Muscle layer of colon (tissue), 2 donors: ENCODE measurements at regions not wholly inside any gene's neighbourhood (a gene's known extent, or its start where the extent isn't known, plus 50 kb on each side); places are given as distances from the start of the nearest gene placed in this dataset.
"Not testable (repeated sequence)": the region's sequence is repeated elsewhere in the genome, so short reads cannot be mapped to it uniquely, and the experiment has no call there.

Experiments
- H3K27ac ChIP-seq: one replicate; pipeline ENCODE4 v1.7.0; 2013; ENCODE audit warnings: low read depth, mild to moderate bottlenecking, low read length, moderate library complexity
- H3K27me3 ChIP-seq, 2 donors: one replicate each; pipeline ENCODE4 v1.7.0; 2013; ENCODE audit warnings: low read length in 2 of 2, mild to moderate bottlenecking in 2 of 2; ENCODE audit not compliant: insufficient read depth in 2 of 2, control insufficient read depth in 1 of 2
- H3K36me3 ChIP-seq: one replicate; pipeline ENCODE4 v1.7.0; 2013; ENCODE audit warnings: mild to moderate bottlenecking, low read length; ENCODE audit not compliant: insufficient read depth
- H3K4me1 ChIP-seq: one replicate; pipeline ENCODE4 v1.7.0; 2013; ENCODE audit warnings: mild to moderate bottlenecking, low read length; ENCODE audit not compliant: insufficient read depth
- H3K4me3 ChIP-seq, 2 donors: one replicate each; pipeline ENCODE4 v1.7.0; 2013; ENCODE audit warnings: low read length in 2 of 2, low read depth in 1 of 2, mild to moderate bottlenecking in 1 of 2, moderate library complexity in 1 of 2
- H3K9ac ChIP-seq: one replicate; pipeline ENCODE4 v1.7.0; 2013; ENCODE audit warnings: low read length
- H3K9me3 ChIP-seq: one replicate; pipeline ENCODE4 v1.7.0; 2013; ENCODE audit warnings: mild to moderate bottlenecking, low read length
- donor health status: abdominal sarcoma.
- donor health status: Adenocarcinoma of cecum.

- H3K27me3 ChIP-seq, H3K36me3 ChIP-seq, H3K4me1 ChIP-seq, H3K9me3 ChIP-seq, H3K9ac ChIP-seq, H3K27ac ChIP-seq: not testable (repeated sequence)
- peak overlapping the region in 1 of 2 donors; percentile 55 for H3K4me3 ChIP-seq
Observed at GRCh38 chr14:53216955-53217315, 63.8 kb upstream of the DDHD1 start.

- H3K4me1 ChIP-seq, H3K9me3 ChIP-seq, H3K36me3 ChIP-seq, H3K27ac ChIP-seq, H3K4me3 ChIP-seq, H3K9ac ChIP-seq, H3K27me3 ChIP-seq: not testable (repeated sequence)
Observed at GRCh38 chr14:53216478-53216877, 63.4 kb upstream of the DDHD1 start.

GRCh38 chr14:53215101-53215500, 62.0 kb upstream of the DDHD1 start:
- no peaks in the 10 kb centered on the region for H3K9me3 ChIP-seq
- no peak overlapping the region for H3K27ac ChIP-seq
- H3K4me1 ChIP-seq, result no peaks in the 10 kb centered on the region
- no peaks in the 10 kb centered on the region for H3K27me3 ChIP-seq
- H3K4me3 ChIP-seq, result no peak overlapping the region
- no peaks in the 10 kb centered on the region for H3K36me3 ChIP-seq
- H3K9ac ChIP-seq, result no peak overlapping the region

GRCh38 chr14:53214384-53214783, 61.3 kb upstream of the DDHD1 start:
- Histone ChIP-seq H3K9me3 (no peaks in the 10 kb centered on the region), H3K27ac (no peak overlapping the region), H3K4me1 (no peaks in the 10 kb centered on the region), H3K36me3 (no peaks in the 10 kb centered on the region), H3K4me3 (no peak overlapping the region), H3K27me3 (no peaks in the 10 kb centered on the region), H3K9ac (no peak overlapping the region)

GRCh38 chr14:53213761-53214160, 60.6 kb upstream of the DDHD1 start:
- Histone ChIP-seq H3K36me3 (no peaks in the 10 kb centered on the region), H3K4me3 (no peak overlapping the region), H3K27ac (no peak overlapping the region), H3K27me3 (no peaks in the 10 kb centered on the region), H3K4me1 (no peaks in the 10 kb centered on the region), H3K9me3 (no peaks in the 10 kb centered on the region), H3K9ac (no peak overlapping the region)

- Histone ChIP-seq H3K9ac (no peak overlapping the region), H3K27me3 (no peaks in the 10 kb centered on the region), H3K36me3 (no peaks in the 10 kb centered on the region), H3K4me1 (no peaks in the 10 kb centered on the region), H3K27ac (no peak overlapping the region), H3K9me3 (no peaks in the 10 kb centered on the region), H3K4me3 (no peak overlapping the region)
Observed at GRCh38 chr14:53209370-53209769, 56.2 kb upstream of the DDHD1 start.
